ENCODE measurements at regions not wholly inside any gene's neighbourhood (a gene's known extent, or its start where the extent isn't known, plus 50 kb on each side); places are given as distances from the start of the nearest gene placed in this dataset.

- WGBS, 2 experiments (ENCODE audit: extremely low coverage in 2 of 2, insufficient read length in 1 of 2) = 40% methylated on average over 2 of the region's 5 CpGs; no CpG with 5 or more reads in 1 of the 2 experiments
- Histone ChIP-seq H3K4ac (ENCODE audit: low read depth, low read length) (no peak overlapping the region), H2AK5ac (ENCODE audit: low read depth, low read length) (no peak overlapping the region), H3K4me2 (ENCODE audit: low read depth, low read length) (no peak overlapping the region), H4K91ac (ENCODE audit: insufficient read depth, low read depth, low read length) (no peak overlapping the region), H3K27ac (ENCODE audit: insufficient read depth, low read length) (no peak overlapping the region), H2BK120ac (ENCODE audit: low read depth, low read length) (no peak overlapping the region), H2BK15ac (ENCODE audit: low read depth, low read length) (no peak overlapping the region), H3K56ac (ENCODE audit: extremely low read depth, insufficient read depth, low read length) (no peak overlapping the region), H4K5ac (ENCODE audit: low read depth, low read length) (no peak overlapping the region), H3K9me1 (ENCODE audit: insufficient read depth, low read length) (no peaks in the 10 kb centered on the region), H2BK20ac (ENCODE audit: low read depth, low read length) (no peak overlapping the region), H3K4me1 (ENCODE audit: control insufficient read depth, insufficient read depth, low read length) (no peaks in the 10 kb centered on the region), H3K9me3 (ENCODE audit: control insufficient read depth, insufficient read depth, low read length) (no peaks in the 10 kb centered on the region; the same call in 1 of the 2 replicates), H3K18ac (ENCODE audit: low read depth, low read length) (no peak overlapping the region), H2AFZ (replicated peaks; ENCODE audit: low read length, poor library complexity) (no peak overlapping the region), H4K20me1 (ENCODE audit: insufficient read depth, low read length) (no peaks in the 10 kb centered on the region), H4K8ac (ENCODE audit: low read depth in 2 of 2, low read length in 2 of 2) (no peak overlapping the region), H3K79me1 (ENCODE audit: low read depth in 1 of 2, low read length in 2 of 2) (no peaks in the 10 kb centered on the region), H3K23ac (ENCODE audit: low read depth, low read length) (no peak overlapping the region), H3K4me3 (ENCODE audit: insufficient read depth, low read depth, low read length) (no peak overlapping the region), H2BK5ac (ENCODE audit: low read depth, low read length, poor library complexity, severe bottlenecking) (no peak overlapping the region), H3K9ac (ENCODE audit: low read depth, low read length) (no peak overlapping the region), H3K36me3 (ENCODE audit: control insufficient read depth, insufficient read depth, low read length) (no peaks in the 10 kb centered on the region), H3K14ac (replicated peaks; ENCODE audit: low read depth, low read length) (no peak overlapping the region), H3K27me3 (ENCODE audit: control insufficient read depth, insufficient read depth, low read length) (peaks cover 49% of the 10 kb centered on the region), H2AK9ac (replicated peaks; ENCODE audit: low read depth, low read length, poor library complexity) (no peak overlapping the region)
- in situ Hi-C loops (cut with MboI; ENCODE audit: low sequenced_read_pairs) = no loop called here
- dilution Hi-C loops (cut with HindIII; ENCODE audit: low sequenced_read_pairs, unreplicated experiment) = no loop called here
- no peak for TF ChIP-seq MAFK (IDR thresholded peaks at IDR 0.05; ENCODE audit: low read depth, low read length)
- TF ChIP-seq BHLHE40 (IDR thresholded peaks at IDR 0.05; ENCODE audit: low read depth, low read length) = no peak
- TF ChIP-seq CEBPB (IDR thresholded peaks at IDR 0.05; ENCODE audit: low read depth, low read length) = no peak
- no peak for TF ChIP-seq RFX5 (IDR thresholded peaks at IDR 0.05; ENCODE audit: low read depth, low read length)
- DNase-seq (no peak), ATAC-seq (ENCODE audit: low read depth) (no peak)
- CTCF ChIA-PET = no interaction called here
- POLR2A ChIA-PET (ENCODE audit: unreplicated experiment) = no interaction called here
- BruUV-seq (replicated peaks) = no TSS peak
- intact Hi-C loops (cut with micrococcal nuclease) = no loop called here
Measured at GRCh38 chr3:194971009-194971408, 285.3 kb downstream of the FAM43A start.

All from IMR-90 (cell line).